DOHH2 (cell line): ENCODE measurements at regions not wholly inside any gene's neighbourhood (a gene's known extent, or its start where the extent isn't known, plus 50 kb on each side); places are given as distances from the start of the nearest gene placed in this dataset.
"Not testable (repeated sequence)": the region's sequence is repeated elsewhere in the genome, so short reads cannot be mapped to it uniquely, and the experiment has no call there.

Source experiments
- EZH2phosphoT487 ChIP-seq: fragments of 200-600 bp; sonication (generic); IDR thresholded peaks from 2 replicates; pipeline ENCODE4 v1.6.1; 2017; ENCODE audit warnings: borderline replicate concordance, mild to moderate bottlenecking, antibody characterized with exemption, low read length, moderate library complexity, mixed read lengths
- TF ChIP-seq, protein P1 (sequence below): fragments of 200-600 bp; sonication (generic); IDR thresholded peaks from one replicate; pipeline ENCODE4 v1.5.1; 2014; ENCODE audit warnings: antibody characterized with exemption, mild to moderate bottlenecking, low read depth, low read length; ENCODE audit not compliant: poor library complexity, severe bottlenecking

DNA sequence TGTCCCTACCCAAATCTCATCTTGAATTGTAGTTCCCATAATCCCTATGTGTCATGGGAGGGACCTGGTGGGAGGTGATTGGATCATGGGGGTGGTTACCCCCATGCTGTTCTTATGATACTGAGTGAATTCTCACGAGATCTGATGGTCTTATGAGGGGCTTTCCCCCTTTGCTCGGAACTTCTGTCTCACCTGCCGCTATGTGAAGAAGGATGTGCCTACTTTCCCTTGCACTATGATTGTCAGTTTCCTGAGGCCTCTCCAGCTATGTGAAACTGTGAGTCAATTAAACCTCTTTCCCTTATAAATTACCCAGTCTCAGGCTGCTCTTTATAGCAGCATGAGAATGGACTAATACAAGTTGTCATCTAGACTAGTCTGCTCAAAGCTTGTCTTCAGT lies 241.3 kb upstream of the ZNF608 start:
- TF ChIP-seq EZH2phosphoT487 = not testable (repeated sequence)
- TF ChIP-seq, protein P1, sequence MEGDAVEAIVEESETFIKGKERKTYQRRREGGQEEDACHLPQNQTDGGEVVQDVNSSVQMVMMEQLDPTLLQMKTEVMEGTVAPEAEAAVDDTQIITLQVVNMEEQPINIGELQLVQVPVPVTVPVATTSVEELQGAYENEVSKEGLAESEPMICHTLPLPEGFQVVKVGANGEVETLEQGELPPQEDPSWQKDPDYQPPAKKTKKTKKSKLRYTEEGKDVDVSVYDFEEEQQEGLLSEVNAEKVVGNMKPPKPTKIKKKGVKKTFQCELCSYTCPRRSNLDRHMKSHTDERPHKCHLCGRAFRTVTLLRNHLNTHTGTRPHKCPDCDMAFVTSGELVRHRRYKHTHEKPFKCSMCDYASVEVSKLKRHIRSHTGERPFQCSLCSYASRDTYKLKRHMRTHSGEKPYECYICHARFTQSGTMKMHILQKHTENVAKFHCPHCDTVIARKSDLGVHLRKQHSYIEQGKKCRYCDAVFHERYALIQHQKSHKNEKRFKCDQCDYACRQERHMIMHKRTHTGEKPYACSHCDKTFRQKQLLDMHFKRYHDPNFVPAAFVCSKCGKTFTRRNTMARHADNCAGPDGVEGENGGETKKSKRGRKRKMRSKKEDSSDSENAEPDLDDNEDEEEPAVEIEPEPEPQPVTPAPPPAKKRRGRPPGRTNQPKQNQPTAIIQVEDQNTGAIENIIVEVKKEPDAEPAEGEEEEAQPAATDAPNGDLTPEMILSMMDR = not testable (repeated sequence)
